Mesendoderm (in vitro differentiated cells): ENCODE measurements at regions not wholly inside any gene's neighbourhood (a gene's known extent, or its start where the extent isn't known, plus 50 kb on each side); places are given as distances from the start of the nearest gene placed in this dataset.
"Not testable (repeated sequence)": the region's sequence is repeated elsewhere in the genome, so short reads cannot be mapped to it uniquely, and the experiment has no call there.

ENCODE experiments used
- DNase-seq: peaks from one replicate; pipeline ENCODE4 v3.0.0; 2013
- H2AK5ac ChIP-seq: 2 replicates; pipeline ENCODE4 v1.6.1; 2013; ENCODE audit warnings: low read length, inconsistent platforms
- H2BK120ac ChIP-seq: 2 replicates; pipeline ENCODE4 v1.6.1; 2013; ENCODE audit warnings: low read depth, mild to moderate bottlenecking, low read length, moderate library complexity, mixed read lengths
- H2BK15ac ChIP-seq: replicated peaks from 2 replicates; pipeline ENCODE4 v1.6.1; 2013; ENCODE audit warnings: low read depth, mild to moderate bottlenecking, moderate library complexity
- H2BK5ac ChIP-seq: 2 replicates; pipeline ENCODE4 v1.6.1; 2013; ENCODE audit warnings: low read length, inconsistent platforms
- H3K18ac ChIP-seq: 2 replicates; pipeline ENCODE4 v1.6.1; 2013; ENCODE audit warnings: mild to moderate bottlenecking, low read length, mixed read lengths
- H3K23ac ChIP-seq: one replicate; pipeline ENCODE4 v1.6.1; 2013; ENCODE audit warnings: low read length
- H3K27ac ChIP-seq: 2 replicates; pipeline ENCODE4 v1.5.1; 2013; ENCODE audit warnings: low read depth, mild to moderate bottlenecking, inconsistent platforms, low read length, moderate library complexity
- H3K27me3 ChIP-seq: 2 replicates; pipeline ENCODE4 v1.6.1; 2013; ENCODE audit warnings: low read length, control low read depth, mild to moderate bottlenecking, inconsistent platforms; ENCODE audit not compliant: insufficient read depth, poor library complexity
- H3K36me3 ChIP-seq: 2 replicates; pipeline ENCODE4 v1.6.1; 2013; ENCODE audit warnings: low read length, inconsistent platforms; ENCODE audit not compliant: control insufficient read depth, insufficient read depth
- H3K4ac ChIP-seq: one replicate; pipeline ENCODE4 v1.6.1; 2013; ENCODE audit warnings: low read depth, mild to moderate bottlenecking, low read length, moderate library complexity
- H3K4me1 ChIP-seq: 2 replicates; pipeline ENCODE4 v1.6.1; 2013; ENCODE audit warnings: low read depth, low read length, inconsistent platforms; ENCODE audit not compliant: control insufficient read depth
- H3K4me2 ChIP-seq: 2 replicates; pipeline ENCODE4 v1.6.1; 2013; ENCODE audit warnings: low read length
- H3K4me3 ChIP-seq: 2 replicates; pipeline ENCODE4 v1.5.1; 2013; ENCODE audit warnings: mild to moderate bottlenecking, low read length
- H3K56ac ChIP-seq: one replicate; pipeline ENCODE4 v1.6.1; 2013; ENCODE audit warnings: low read length
- H3K79me1 ChIP-seq: 2 replicates; pipeline ENCODE4 v1.6.1; 2013; ENCODE audit warnings: low read length, inconsistent platforms
- H3K79me2 ChIP-seq: 2 replicates; pipeline ENCODE4 v1.6.1; 2013; ENCODE audit warnings: mild to moderate bottlenecking, low read length; ENCODE audit not compliant: control insufficient read depth, insufficient read depth
- H3K9ac ChIP-seq: 2 replicates; pipeline ENCODE4 v1.6.1; 2013; ENCODE audit warnings: low read length, inconsistent platforms
- H4K5ac ChIP-seq: one replicate; pipeline ENCODE4 v1.6.1; 2013; ENCODE audit warnings: low read length
- H4K8ac ChIP-seq: one replicate; pipeline ENCODE4 v1.6.1; 2013; ENCODE audit warnings: low read depth, mild to moderate bottlenecking, control low read depth, low read length, moderate library complexity
- WGBS: extraction: QIAGEN DNeasy Blood & Tissue Kit; methylation state at CpG from one replicate; pipeline ENCODE4 v1.1.7; 2013; ENCODE audit warnings: low lambda C conversion rate, missing lambda C conversion rate; ENCODE audit not compliant: insufficient coverage; ENCODE audit errors: extremely low coverage; 5-methylcytosine and 5-hydroxymethylcytosine counted together

DNA sequence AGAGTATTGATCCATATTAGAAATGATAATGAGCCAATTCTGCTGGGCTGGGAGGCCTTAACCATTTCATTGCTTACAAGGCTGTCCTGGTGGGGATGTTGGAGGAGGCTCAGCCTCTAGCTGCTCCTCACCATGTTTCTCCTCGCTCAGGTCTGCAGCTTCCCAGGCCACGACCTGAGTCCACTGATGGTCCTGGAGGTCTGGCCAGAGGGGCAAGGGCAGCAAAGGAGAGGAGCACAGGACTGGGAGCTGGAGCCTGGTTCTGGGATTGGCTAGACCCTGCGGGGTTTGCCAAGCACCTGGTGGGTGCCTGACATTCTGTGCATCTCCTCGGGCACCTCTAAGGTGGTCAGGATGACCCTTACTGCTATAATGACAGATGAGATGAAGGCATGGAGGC is 92.6 kb downstream of the KIF26A start:
- H2BK15ac ChIP-seq, result no peak overlapping the region
- no peak overlapping the region for H3K56ac ChIP-seq
- H2AK5ac ChIP-seq, result no peak overlapping the region
- no peak overlapping the region for H4K5ac ChIP-seq
- H3K4me3 ChIP-seq, result no peak overlapping the region
- H3K4ac ChIP-seq, result no peak overlapping the region
- no peaks in the 10 kb centered on the region for H3K27me3 ChIP-seq
- H3K18ac ChIP-seq, result no peak overlapping the region
- no peak overlapping the region for H2BK5ac ChIP-seq
- no peak overlapping the region for H3K9ac ChIP-seq
- H3K4me2 ChIP-seq, result no peak overlapping the region
- no peaks in the 10 kb centered on the region for H3K4me1 ChIP-seq
- no peaks in the 10 kb centered on the region for H3K36me3 ChIP-seq
- H3K79me1 ChIP-seq, result no peaks in the 10 kb centered on the region
- H4K8ac ChIP-seq, result no peak overlapping the region
- H3K27ac ChIP-seq, result no peak overlapping the region
- no peaks in the 10 kb centered on the region for H3K79me2 ChIP-seq
- WGBS, result no CpG with 5 or more reads among the region's 4 CpGs
- H3K23ac ChIP-seq, result no peak overlapping the region
- DNase-seq, result no peak
- no peak overlapping the region for H2BK120ac ChIP-seq

DNA sequence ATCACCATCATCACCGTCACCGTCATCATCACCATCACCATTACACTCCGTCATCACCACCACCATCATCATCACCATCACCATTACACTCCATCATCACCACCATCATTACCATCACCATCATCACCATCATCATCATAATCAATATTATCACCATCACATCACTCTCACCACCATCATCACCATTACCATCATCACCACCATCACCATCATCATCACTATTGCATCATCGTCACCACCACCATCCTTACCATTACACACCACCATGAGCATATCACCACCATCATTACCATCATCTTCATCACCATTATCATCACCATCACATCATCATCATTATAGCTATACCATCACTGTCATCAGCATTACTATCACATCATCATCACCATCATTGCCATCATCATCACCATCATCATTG is 93.7 kb downstream of the KIF26A start:
- H3K9ac ChIP-seq, result no peak overlapping the region
- H2AK5ac ChIP-seq, result no peak overlapping the region
- H3K4me1 ChIP-seq, result no peaks in the 10 kb centered on the region
- H4K5ac ChIP-seq, result no peak overlapping the region
- no peak overlapping the region for H2BK5ac ChIP-seq
- 100% methylated on average over 2 of the region's 4 CpGs for WGBS
- no peak overlapping the region for H2BK15ac ChIP-seq
- no peak overlapping the region for H3K23ac ChIP-seq
- H3K27ac ChIP-seq, result no peak overlapping the region
- H4K8ac ChIP-seq, result no peak overlapping the region
- DNase-seq, result no peak
- no peak overlapping the region for H3K4ac ChIP-seq
- no peak overlapping the region for H3K56ac ChIP-seq
- no peaks in the 10 kb centered on the region for H3K79me2 ChIP-seq
- H3K79me1 ChIP-seq, result no peaks in the 10 kb centered on the region
- H3K36me3 ChIP-seq, result no peaks in the 10 kb centered on the region
- no peaks in the 10 kb centered on the region for H3K27me3 ChIP-seq
- no peak overlapping the region for H3K4me3 ChIP-seq
- H3K18ac ChIP-seq, result no peak overlapping the region
- no peak overlapping the region for H2BK120ac ChIP-seq
- no peak overlapping the region for H3K4me2 ChIP-seq

DNA sequence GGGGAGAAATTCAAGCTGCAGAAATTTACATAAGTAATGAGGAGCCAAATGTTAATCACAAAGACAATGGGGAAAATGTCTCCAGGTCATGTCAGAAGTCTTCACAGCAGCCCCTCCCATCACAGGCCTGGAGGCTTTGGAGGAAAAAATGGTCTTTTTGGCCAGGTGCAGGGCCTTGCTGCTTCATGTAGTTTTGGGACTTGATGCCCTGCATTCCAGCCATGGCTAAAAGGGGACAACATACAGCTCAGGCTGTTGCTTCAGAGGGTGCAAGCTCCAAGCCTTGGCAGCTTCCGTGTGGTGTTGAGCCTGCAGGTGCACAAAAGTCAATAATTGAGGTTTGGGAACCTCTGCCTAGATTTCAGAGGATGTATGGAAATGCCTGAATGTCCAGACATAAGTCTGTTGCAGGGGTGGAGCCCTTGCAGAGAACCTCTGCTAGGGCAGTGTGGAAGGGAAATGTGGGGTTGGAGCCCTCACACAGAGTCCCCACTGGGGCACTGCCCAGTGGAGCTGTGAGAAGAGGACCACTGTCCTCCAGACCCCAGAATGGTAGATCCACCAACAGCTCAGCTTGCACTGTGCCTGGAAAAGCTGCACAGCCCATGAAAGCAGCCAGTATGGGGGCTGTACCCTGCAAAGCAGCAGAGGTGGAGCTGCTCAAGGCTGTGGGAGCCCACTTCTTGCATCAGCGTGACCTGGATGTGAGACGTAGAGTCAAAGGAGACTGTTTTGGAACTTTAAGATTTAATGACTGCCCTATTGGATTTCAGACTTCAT is 95.8 kb downstream of the KIF26A start:
- H3K36me3 ChIP-seq, H3K4me3 ChIP-seq, H3K4me2 ChIP-seq, H2BK5ac ChIP-seq, H2AK5ac ChIP-seq, H3K79me1 ChIP-seq, H4K5ac ChIP-seq, H3K9ac ChIP-seq, H3K18ac ChIP-seq, H3K27ac ChIP-seq, H3K4me1 ChIP-seq, H3K79me2 ChIP-seq, H3K27me3 ChIP-seq, H2BK120ac ChIP-seq, H4K8ac ChIP-seq, H3K56ac ChIP-seq, H3K23ac ChIP-seq, H3K4ac ChIP-seq, H2BK15ac ChIP-seq: not testable (repeated sequence)
- no CpG with 5 or more reads among the region's 3 CpGs for WGBS
- peak; percentile 20 for DNase-seq

DNA sequence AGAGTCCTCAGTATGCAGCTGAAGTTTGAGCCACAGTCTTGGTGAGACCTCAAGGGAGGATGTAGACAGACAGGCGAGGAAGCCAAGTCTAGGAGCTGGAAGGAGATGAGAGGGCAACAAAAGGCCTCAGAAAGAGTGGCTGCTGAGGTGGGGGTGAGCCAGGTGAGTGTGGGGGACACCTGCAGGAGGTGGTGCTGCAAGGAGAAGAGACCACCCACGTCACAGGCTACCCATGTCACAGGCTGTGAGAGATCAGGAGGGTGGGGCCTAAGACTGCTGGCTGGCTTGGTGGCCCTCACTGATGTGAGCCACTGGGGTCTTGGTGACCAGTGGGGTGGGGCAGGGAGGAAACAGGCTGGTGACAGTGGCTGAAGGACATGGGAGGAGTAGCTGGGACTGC is 97.3 kb downstream of the KIF26A start:
- Histone ChIP-seq H3K79me1 (no peaks in the 10 kb centered on the region), H3K4me2 (no peak overlapping the region), H3K9ac (no peak overlapping the region), H4K8ac (no peak overlapping the region), H2BK120ac (no peak overlapping the region), H4K5ac (no peak overlapping the region), H3K23ac (no peak overlapping the region), H2BK5ac (no peak overlapping the region), H3K18ac (no peak overlapping the region), H3K27ac (no peak overlapping the region), H3K56ac (no peak overlapping the region), H2AK5ac (no peak overlapping the region), H3K79me2 (no peaks in the 10 kb centered on the region), H3K36me3 (no peaks in the 10 kb centered on the region), H3K27me3 (no peaks in the 10 kb centered on the region), H3K4ac (no peak overlapping the region), H3K4me1 (no peaks in the 10 kb centered on the region), H2BK15ac (no peak overlapping the region), H3K4me3 (no peak overlapping the region)
- no peak for DNase-seq
- no CpG with 5 or more reads among the region's 2 CpGs for WGBS

DNA sequence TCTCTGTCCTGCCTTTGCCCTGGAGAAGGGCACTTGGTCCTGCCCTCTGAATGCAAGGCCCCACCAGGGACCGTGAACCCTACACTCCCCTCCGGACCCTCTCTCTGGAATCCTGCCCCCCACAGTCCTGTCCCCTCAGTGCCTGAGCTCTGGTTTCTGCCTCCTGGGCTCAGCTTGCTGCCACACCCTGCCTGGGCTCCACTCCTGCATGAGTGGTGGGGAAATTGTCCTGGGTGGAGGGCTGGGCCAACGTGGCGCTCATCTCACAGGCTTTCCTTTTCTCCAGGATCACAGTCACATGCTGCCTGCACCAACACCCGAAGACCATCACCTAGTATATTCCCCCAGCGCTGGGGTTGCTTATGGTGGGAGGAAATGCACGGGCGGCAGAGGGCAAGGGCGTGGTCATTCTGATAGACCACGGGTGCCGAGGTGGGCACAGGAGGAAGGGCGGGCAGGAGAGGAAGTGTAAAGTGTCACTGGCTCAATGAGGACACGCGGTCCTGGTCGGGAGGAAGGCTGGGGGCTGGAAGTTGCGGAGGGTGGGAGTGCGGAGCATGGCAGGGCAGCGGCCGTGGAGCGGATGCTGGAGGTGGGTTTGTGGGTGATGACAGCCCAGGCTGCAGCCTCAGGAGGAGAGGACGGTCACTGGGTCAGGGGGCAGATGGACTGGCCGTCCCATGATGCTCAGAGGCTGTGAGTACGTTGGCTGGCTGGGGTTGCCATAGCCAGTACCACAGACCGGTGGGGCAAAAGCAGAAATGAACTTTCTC is 99.5 kb downstream of the KIF26A start:
- Histone ChIP-seq H4K8ac (no peak overlapping the region), H3K4me2 (no peak overlapping the region), H3K79me1 (no peaks in the 10 kb centered on the region), H3K56ac (no peak overlapping the region), H2AK5ac (no peak overlapping the region), H3K4me1 (no peaks in the 10 kb centered on the region), H3K4ac (no peak overlapping the region), H3K27me3 (no peaks in the 10 kb centered on the region), H2BK5ac (no peak overlapping the region), H3K79me2 (no peaks in the 10 kb centered on the region), H2BK120ac (no peak overlapping the region), H2BK15ac (no peak overlapping the region), H3K27ac (no peak overlapping the region), H4K5ac (no peak overlapping the region), H3K18ac (no peak overlapping the region), H3K23ac (no peak overlapping the region), H3K4me3 (no peak overlapping the region), H3K36me3 (no peaks in the 10 kb centered on the region), H3K9ac (no peak overlapping the region)
- no CpG with 5 or more reads among the region's 24 CpGs for WGBS
- no peak for DNase-seq
